Gastroesophageal sphincter (tissue), 4 donors: ENCODE measurements at regions not wholly inside any gene's neighbourhood (a gene's known extent, or its start where the extent isn't known, plus 50 kb on each side); places are given as distances from the start of the nearest gene placed in this dataset.
"Not testable (repeated sequence)": the region's sequence is repeated elsewhere in the genome, so short reads cannot be mapped to it uniquely, and the experiment has no call there.

ENCODE experiments used
- ATAC-seq: fragments of 150-250 bp; one replicate; pipeline ENCODE4 v1.9.1; 2016; ENCODE audit warnings: mild to moderate bottlenecking, moderate library complexity
- H3K27ac ChIP-seq, 4 donors: fragments of 200-600 bp; sonication (generic) in 3 of 4; 1 replicate in 3 of 4; 2 replicates in 1 of 4; pipeline ENCODE4 v1.5.1; 2016 to 2019
- H3K27me3 ChIP-seq: fragments of 200-600 bp; sonication (generic); one replicate; pipeline ENCODE4 v1.5.1; 2019
- H3K36me3 ChIP-seq, 2 donors: fragments of 200-600 bp; sonication (generic); one replicate each; pipeline ENCODE4 v1.5.1; 2019; ENCODE audit warnings: control low read depth in 1 of 2
- H3K4me1 ChIP-seq, 3 donors: fragments of 200-600 bp; sonication (generic); 1 replicate in 2 of 3; 2 replicates in 1 of 3; pipeline ENCODE4 v1.5.1; 2016 to 2019; ENCODE audit warnings: control low read depth in 2 of 3
- H3K4me3 ChIP-seq, 2 donors: fragments of 200-600 bp; sonication (generic); one replicate each; pipeline ENCODE4 v1.5.1; 2019; ENCODE audit warnings: mild to moderate bottlenecking in 1 of 2, moderate library complexity in 1 of 2
- H3K9me3 ChIP-seq, 3 donors: fragments of 200-600 bp; sonication (generic); one replicate each; pipeline ENCODE4 v1.5.1; 2017 to 2019; ENCODE audit warnings: control low read depth in 2 of 3
- CTCF ChIP-seq, 4 experiments: fragments of 200-600 bp in 2 of 4; fragments of 450-650 bp in 2 of 4; sonication (generic) in 1 of 4; IDR thresholded peaks; one replicate each; pipeline ENCODE4 v1.5.1; 2017 to 2019; ENCODE audit warnings: antibody characterized with exemption in 4 of 4, mild to moderate bottlenecking in 2 of 4, moderate library complexity in 2 of 4
- EP300 ChIP-seq: sonication (generic); formaldehyde crosslinking; IDR thresholded peaks from one replicate; pipeline ENCODE4 v1.6.1; 2017; ENCODE audit warnings: antibody characterized with exemption, mild to moderate bottlenecking
- POLR2A ChIP-seq, 2 donors: fragments of 450-650 bp; IDR thresholded peaks; one replicate each; pipeline ENCODE4 v1.6.1; 2017; ENCODE audit warnings: antibody characterized with exemption in 2 of 2, mild to moderate bottlenecking in 2 of 2, moderate library complexity in 1 of 2
- POLR2AphosphoS5 ChIP-seq: sonication (generic); formaldehyde crosslinking; IDR thresholded peaks from one replicate; pipeline ENCODE4 v1.6.1; 2017; ENCODE audit warnings: antibody characterized with exemption
- WGBS, 2 donors: methylation state at CpG; one replicate each; pipeline ENCODE4 v1.1.5; 2018; ENCODE audit warnings: low coverage in 1 of 2; 5-methylcytosine and 5-hydroxymethylcytosine counted together

DNA sequence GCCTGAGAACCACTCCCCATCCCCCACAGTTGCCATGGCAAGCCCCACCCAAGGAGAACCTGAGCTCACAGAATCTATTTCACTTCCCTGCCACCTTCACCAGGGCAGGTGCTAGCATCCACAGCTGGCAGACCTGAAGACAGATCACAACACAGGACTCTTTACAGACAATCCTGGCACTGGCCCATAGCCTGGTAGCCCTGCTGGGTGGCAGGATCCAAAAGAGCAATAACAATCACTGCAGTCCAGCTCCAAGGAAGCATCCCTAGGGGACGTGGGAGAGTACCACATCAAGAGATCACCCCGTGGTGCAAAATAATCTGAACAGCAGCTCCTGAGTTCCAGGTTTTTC lies 463.2 kb upstream of the PIK3R1 start:
- no peak for TF ChIP-seq POLR2A (IDR thresholded peaks at IDR 0.05)
- TF ChIP-seq POLR2AphosphoS5, result no peak
- no peak for TF ChIP-seq CTCF (IDR thresholded peaks at IDR 0.05)
- TF ChIP-seq EP300, result no peak
- 83 to 100% methylated on average over 1 to 2 of the region's 2 CpGs for WGBS, 2 donors

DNA sequence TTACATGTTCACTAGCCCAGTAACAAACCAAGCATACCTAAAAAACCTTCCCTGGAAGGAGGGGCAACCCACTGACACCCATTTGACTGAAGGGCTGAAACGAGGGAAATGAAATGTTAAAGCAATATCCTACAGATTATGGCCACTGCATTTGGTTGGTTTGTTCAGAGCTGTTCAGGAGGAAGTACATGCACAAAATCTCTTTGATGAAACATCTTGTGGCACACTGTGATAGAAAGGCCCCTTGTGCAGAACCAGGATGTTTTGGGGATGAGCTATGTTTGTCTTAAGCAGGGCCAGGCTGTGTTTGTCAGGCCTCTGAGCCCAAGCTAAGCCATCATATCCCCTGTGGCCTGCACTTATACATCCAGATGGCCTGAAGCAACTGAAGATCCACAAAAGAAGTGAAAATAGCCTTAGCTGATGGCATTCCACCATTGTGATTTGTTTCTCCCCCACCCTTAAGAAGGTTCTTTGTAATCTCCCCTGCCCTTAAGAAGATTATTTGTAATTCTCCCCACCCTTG lies 467.3 kb upstream of the PIK3R1 start:
- Histone ChIP-seq H3K9me3 (peaks cover 0 to 9% (median 3%) of the 10 kb centered on the region in 3 donors), H3K4me3 (no peak overlapping the region), H3K4me1 (no peaks in the 10 kb centered on the region), H3K27me3 (no peaks in the 10 kb centered on the region), H3K27ac (no peak overlapping the region), H3K36me3 (no peaks in the 10 kb centered on the region)
- 40 to 100% methylated on average over 1 of the region's 1 CpG for WGBS, 2 donors
- TF ChIP-seq POLR2AphosphoS5 (no peak), EP300 (no peak), POLR2A (IDR thresholded peaks at IDR 0.05) (no peak), CTCF (IDR thresholded peaks at IDR 0.05) (no peak)
- no peak for ATAC-seq

More for the DNA sequence above, 463.2 kb upstream of the PIK3R1 start:
- no peak overlapping the region for H3K27ac ChIP-seq
- no peaks in the 10 kb centered on the region for H3K4me1 ChIP-seq
- peaks cover 0 to 4% (median 3%) of the 10 kb centered on the region in 3 donors for H3K9me3 ChIP-seq
- H3K36me3 ChIP-seq, result no peaks in the 10 kb centered on the region
- H3K27me3 ChIP-seq, result no peaks in the 10 kb centered on the region
- no peak overlapping the region for H3K4me3 ChIP-seq
- no peak for ATAC-seq

DNA sequence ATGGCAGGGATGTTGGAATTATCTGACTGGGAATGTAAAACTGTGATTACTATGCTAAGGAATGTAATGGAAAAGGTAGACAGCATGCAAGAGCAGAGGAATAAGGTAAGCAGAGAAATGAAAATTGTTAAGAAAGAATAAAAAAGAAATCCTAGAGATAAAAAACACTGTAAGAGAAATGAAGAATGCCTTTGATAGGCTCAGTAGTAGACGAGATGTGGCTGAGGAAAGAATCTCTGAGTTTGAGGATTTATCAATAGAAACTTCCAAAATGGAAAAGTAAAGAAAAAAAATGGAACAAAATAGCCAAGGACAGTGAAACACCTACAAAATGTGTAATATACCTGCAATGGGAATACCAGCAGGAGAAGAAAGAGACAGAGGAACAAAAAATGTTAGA lies 468.5 kb upstream of the PIK3R1 start:
- no peak for TF ChIP-seq CTCF (IDR thresholded peaks at IDR 0.05)
- TF ChIP-seq POLR2AphosphoS5, result no peak
- no peak for TF ChIP-seq EP300
- TF ChIP-seq POLR2A (IDR thresholded peaks at IDR 0.05), result no peak
- Histone ChIP-seq H3K9me3 (peaks cover 0 to 9% (median 3%) of the 10 kb centered on the region in 3 donors), H3K4me1 (no peaks in the 10 kb centered on the region), H3K36me3 (no peaks in the 10 kb centered on the region), H3K27ac (no peak overlapping the region), H3K4me3 (no peak overlapping the region), H3K27me3 (no peaks in the 10 kb centered on the region)
- no peak for ATAC-seq
- WGBS, 2 donors, result 100% methylated on average over 1 of the region's 1 CpG

- H3K9me3 ChIP-seq, H3K4me3 ChIP-seq, H3K36me3 ChIP-seq, H3K27ac ChIP-seq, ATAC-seq, H3K27me3 ChIP-seq, H3K4me1 ChIP-seq: not testable (repeated sequence)
- 94 to 96% methylated on average over 8 of the region's 9 CpGs for WGBS, 2 donors
These were observed 468.9 kb upstream of the PIK3R1 start for GRCh38 chr5:67746608-67747007.

GRCh38 chr5:67746103-67746502 lies 469.5 kb upstream of the PIK3R1 start:
- 79 to 80% methylated on average over 2 of the region's 2 CpGs for WGBS, 2 donors
- peaks cover 0 to 9% (median 3%) of the 10 kb centered on the region in 3 donors for H3K9me3 ChIP-seq
- TF ChIP-seq POLR2A (IDR thresholded peaks at IDR 0.05), result no peak
- no peak for TF ChIP-seq POLR2AphosphoS5

GRCh38 chr5:67732921-67733320 lies 482.6 kb upstream of the PIK3R1 start:
- no peak for ATAC-seq
- no peaks in the 10 kb centered on the region for H3K27me3 ChIP-seq
- no peak overlapping the region for H3K4me3 ChIP-seq
- H3K9me3 ChIP-seq, result no peaks in the 10 kb centered on the region
- H3K27ac ChIP-seq, result no peak overlapping the region
- WGBS, 2 donors, result 64 to 85% methylated on average over 2 of the region's 2 CpGs
- TF ChIP-seq POLR2A (IDR thresholded peaks at IDR 0.05), result no peak
- TF ChIP-seq CTCF (IDR thresholded peaks at IDR 0.05), result no peak
- no peak for TF ChIP-seq POLR2AphosphoS5
- TF ChIP-seq EP300, result no peak
- no peaks in the 10 kb centered on the region for H3K36me3 ChIP-seq
- H3K4me1 ChIP-seq, result peaks cover 0 to 22% (median 3%) of the 10 kb centered on the region in 3 donors

More at GRCh38 chr5:67746103-67746502, 469.5 kb upstream of the PIK3R1 start:
- Histone ChIP-seq H3K4me3 (no peak overlapping the region), H3K4me1 (no peaks in the 10 kb centered on the region), H3K36me3 (no peaks in the 10 kb centered on the region), H3K27ac (no peak overlapping the region), H3K27me3 (no peaks in the 10 kb centered on the region)
- ATAC-seq, result no peak
